LHCN-M2 (cell line): ENCODE measurements at regions not wholly inside any gene's neighbourhood (a gene's known extent, or its start where the extent isn't known, plus 50 kb on each side); places are given as distances from the start of the nearest gene placed in this dataset.
"Not testable (repeated sequence)": the region's sequence is repeated elsewhere in the genome, so short reads cannot be mapped to it uniquely, and the experiment has no call there.

ENCODE experiments used
- DNase-seq: peaks from one replicate; pipeline ENCODE4 v3.0.0-alpha.2; 2012; ENCODE audit warnings: low read depth

DNA sequence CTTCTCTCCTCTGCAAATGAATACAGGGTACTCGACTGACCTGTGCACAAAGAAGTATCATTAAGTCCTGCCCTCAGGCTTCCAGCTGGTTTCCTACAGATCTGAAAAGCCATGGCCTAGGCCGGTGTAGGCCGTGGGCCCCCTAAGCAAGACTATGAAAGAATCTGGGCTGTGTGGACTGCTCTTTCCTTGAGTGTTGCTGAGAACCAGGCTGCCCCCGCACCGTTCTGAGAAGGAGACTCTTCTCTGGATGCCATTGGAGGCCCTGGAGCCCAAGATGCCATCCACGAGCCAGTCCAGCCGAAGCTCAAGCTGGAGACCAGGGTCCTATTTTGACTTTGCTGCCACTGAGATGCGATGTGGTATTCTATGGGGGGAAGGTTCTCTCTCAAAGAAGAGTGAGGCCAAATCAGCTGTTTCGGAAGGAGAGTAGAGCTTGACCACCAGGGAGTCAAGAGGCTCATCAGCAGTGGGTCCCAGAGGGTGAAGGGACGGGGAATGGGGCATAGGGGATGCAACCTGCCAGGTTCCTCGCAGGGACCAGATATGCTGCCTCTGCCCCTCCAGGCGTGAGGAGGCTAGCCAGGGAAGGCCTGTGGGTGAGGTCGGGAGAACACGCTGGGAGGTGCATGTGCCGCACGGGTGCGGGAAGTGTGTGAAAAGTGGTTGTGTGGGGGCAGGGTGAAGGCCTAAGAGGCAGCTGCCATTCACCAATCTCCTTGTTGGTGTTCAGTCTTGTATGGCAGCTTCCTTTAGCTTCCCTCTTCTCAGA, 96.4 kb upstream of the B3GAT1 start:
- no peak for DNase-seq

DNA sequence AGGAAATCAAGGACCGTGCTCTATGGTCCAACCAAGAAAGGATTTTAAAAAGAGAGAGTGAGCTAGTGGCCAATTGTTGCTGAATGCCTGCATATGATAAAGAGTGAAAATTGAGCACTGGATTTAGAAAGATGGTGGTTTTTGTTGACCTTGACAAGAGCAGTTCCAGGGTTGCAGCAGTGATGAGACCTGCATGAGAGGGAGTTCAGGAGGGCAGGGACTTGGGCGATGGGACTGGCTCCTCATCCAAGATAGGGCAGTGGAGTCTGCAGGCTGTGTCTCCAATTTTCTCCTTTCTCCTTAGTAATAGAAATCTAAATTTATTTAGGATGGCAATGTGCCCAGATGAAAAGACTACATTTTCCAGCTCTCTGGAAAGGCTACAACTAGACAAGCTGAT, 94.0 kb upstream of the B3GAT1 start:
- DNase-seq: no peak

DNA sequence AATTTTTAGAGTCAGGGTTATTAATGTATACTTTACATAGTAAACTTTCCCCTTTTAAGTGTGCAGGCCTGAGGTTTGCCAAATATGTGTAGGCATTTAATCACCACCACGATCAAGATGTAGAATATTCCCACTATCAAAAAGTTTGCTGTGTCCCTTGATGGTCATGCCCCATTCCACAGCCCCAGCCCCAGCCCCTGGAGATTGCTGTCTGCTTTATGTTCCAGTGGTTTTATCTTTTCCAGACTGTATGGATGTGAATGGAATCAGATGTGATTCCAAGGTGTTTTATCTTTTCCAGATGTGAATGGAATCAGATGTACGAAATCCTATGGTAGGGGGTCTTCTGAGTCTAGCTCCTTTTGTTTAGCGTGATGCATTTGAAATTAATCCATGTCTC, 93.1 kb upstream of the B3GAT1 start:
- no peak for DNase-seq

DNA sequence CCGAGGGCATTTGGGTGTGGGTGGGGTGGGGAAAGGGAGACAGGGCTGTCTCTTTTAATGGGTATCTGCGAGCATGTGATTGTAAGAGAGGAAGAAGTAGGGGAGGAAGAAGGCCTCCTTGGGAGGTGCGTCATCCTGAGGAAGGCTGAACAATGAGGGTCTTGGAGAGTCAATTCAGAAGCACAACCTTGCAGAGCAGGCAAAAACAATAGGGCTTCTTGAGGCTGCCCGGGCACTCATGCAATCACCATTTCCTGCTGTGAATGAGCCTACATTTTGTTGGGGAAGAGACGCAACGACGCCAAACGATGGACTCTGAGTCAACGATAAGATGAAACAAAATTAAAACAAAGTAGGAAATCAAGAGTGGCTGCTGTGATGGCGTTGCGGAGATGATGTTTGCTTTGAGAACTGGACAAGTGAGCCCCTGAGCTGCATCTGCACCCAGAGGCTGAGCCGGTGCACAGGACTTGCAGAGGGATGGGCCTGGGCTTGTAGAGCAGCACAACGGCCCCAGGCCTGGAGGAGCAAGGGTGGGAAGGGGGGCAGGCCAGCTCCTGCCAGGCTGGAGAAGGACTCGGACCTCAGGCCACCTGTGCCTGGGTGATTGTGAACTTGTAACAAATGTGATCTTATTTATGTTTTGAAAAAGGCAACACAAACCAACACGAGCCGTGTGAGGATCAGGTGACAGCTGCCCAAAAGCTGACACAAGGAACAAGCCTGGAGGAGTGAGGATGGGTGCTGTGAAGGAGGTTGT, 92.3 kb upstream of the B3GAT1 start:
- DNase-seq: no peak

DNA sequence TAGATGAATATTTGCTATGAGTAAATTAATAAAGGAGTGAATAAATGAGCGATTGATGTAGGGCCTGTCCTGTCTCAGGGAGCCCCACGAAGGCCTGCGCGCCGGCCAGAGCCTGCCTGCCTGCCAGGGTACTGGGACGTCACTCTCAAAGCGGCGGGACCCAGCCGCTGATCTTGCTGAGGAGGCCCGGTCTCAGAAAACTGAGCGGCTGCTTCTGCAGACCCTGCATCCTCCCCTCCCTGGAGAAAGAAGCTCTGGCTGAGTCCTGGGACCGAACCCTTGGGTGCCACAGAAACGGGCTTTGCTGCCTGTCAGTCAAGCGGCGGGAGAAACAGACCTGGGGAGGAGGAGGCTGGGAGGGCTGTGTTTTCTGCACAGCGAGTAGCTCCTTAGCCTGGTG, 91.6 kb upstream of the B3GAT1 start:
- DNase-seq: no peak

DNA sequence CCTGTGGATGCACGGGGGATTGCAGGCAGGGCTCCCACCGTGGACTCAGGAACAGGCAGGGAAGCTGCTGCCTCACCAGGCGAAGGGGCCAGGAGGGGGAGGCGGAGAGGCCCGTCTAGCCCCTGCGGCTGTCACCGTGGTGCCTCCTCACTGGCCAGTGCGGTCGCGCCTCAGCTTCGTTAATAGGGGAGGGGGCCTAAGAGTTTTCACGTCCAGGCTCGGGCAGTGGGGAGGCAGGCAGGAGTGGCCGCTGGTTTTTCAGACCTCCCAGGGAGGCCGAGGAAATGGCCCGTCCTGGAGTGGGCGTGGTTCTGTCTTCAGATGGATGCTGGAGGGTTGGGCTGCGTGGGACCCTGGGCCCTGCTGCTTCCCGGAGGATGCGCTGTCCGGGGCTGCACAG, 91.1 kb upstream of the B3GAT1 start:
- DNase-seq: no peak

DNA sequence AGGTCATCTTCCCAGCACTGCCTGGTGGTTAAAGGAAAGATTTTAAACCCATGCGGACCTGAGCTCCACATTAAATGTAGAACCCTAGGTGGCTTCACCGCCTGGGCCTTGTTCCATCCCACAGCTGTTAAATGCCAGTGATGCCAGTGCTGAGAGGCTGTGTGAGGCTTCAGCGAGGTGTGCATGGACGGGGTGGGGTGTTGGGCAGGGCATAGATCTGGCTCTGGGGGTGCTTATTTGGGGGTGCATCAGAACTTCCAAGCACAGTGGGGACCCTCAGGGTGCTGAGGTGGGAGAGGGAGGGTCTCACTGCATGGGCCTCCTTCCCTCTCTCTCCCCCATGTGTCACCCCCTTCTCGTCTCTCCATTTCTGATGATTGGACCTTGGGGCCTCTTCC, 90.1 kb upstream of the B3GAT1 start:
- DNase-seq: no peak

DNA sequence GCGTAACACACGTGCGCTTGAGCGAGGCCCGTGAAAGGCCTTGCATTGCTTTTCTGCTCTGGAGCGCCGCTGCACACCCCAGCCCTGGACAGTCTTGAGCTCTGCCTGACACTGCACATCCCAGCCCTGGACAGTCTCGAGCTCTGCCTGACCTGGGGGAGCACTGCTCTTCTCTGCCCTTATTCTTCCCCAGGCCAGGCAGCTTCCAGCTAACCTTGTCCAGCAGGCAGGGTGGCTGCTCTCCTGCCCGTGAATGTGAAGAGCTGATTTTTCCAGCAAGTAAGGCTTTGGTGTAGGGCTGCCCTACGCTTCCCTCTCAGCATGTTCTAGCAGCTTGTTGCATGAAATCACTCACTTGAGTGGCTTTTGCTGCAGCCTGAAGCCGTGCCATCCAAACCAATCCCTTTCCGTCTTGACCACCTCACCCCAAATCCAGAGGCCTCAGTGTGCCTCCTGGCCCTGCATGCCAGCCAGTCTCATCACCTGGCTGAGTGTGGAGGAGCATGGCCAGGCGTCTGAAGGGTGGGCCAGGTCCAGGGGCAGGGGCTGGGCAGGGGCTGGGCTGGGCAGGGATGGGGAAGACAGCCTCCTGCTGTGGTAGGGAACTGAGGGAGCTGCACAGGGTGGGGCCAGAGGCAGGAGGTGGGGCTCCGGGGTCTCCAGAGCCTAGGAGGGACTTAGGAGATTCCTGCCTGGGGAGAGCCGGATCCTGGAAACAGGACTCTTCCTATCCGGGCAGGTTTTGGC, 89.5 kb upstream of the B3GAT1 start:
- no peak for DNase-seq

DNA sequence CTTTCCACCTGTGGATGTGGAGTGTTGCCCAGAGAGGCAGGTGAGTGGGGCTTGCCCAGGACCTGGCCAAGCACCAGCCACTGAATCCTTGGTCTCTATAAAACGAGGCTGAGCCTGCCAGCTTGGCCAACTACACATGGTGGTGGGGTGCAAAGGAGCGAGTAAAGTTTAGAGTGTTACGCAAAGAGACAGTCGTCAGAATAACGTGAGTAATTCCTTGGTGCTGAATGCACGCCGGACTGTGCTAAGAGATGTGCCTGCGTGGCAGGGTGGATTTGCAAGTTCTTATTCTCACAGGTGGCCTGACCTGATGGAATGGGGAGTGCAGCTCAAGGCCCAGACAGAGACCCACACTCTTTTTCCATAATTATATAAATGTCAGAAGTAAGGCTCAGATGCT, 88.6 kb upstream of the B3GAT1 start:
- no peak for DNase-seq

DNA sequence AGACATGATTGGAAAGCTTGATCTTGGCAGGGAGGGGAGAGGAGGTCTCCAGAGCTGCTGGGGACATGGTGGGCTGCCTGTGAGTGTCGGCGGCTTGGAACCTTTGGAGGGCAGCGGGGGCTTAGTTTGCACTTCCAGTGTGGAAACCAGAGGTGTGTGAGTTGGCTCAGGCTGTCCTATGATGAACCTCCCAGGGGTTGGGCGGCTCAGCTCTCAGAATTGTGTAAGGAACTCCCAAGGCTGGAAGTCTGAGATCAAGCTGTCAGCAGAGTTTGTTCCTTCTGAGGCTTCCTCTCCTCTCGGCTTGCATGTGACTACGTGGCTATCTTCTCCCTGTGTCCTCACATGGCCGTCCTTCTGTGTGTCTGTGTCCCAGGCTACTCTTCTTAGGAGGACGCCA, 87.9 kb upstream of the B3GAT1 start:
- no peak for DNase-seq

DNA sequence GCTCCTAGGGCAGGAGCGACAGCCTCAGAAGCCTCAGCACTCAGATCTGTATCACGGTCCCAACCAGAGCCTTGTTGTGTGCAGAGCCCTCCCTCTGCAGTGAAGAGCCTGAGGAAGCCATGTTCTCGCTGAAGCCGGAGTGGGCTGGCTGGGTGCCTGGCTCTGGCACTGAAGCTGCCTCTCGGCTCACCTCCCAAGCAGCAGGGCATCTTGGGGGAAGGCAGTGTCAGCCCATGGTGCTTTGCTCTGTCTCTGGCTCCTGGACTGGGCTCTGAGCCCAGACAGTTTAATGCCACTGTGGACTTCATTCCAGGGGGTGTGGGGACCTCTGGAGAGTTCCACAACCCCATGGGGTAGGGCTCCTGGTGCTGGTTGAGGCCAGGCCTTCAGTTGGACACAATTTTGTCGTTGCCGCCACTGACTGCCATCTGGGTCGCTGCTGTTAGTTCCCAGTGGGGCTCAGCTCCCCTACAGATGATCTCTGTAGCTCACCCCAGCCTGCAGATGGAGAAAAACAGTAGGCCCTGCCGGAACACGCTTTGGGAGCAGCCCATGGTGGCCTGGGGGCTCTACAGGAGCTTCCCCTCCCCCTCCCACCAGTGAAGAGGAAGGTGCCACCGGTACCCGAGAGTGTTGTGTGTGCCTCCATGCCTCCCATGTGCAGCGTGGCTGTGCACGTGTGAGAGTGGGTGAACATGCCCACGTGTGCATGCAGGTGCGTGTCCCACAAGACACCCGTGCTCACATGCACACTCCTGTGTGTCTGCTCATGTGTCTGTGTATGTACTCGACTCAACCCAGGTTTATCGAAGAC, 86.5 kb upstream of the B3GAT1 start:
- no peak for DNase-seq

DNA sequence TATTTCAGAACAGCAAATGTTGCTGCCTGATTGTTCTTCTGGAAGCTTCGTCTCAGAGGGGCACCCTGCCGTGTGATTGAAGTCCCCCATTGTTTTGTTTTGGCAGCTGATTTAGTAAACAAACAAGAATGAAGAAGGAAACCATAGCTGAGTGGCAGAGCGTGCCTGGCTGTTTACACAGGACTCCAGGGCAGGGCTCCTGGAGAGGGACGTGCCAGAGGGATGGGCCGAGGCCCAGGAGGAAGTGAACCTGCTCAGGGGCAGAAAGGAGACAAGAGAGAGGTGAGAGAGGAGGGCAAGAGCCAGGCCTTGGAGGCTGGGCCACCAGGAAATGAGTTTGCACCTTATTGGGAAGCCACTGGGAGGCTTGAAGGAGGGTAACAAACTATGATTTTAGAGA, 85.5 kb upstream of the B3GAT1 start:
- DNase-seq: no peak

DNA sequence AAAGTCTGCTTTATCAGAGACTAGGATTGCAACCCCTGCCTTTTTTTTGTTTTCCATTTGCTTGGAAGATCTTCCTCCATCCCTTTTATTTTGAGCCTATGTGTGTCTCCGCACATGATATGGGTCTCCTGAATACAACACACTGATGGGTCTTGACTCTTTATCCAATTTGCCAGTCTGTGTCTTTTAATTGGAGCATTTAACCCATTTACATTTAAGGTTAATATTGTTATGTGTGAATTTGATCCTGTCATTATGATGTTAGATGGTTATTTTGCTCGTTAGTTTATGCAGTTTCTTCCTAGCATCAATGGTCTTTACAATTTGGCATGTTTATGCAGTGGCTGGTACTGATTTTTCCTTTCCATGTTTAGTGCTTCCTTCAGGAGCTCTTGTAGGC, 84.0 kb upstream of the B3GAT1 start:
- DNase-seq: not testable (repeated sequence)

DNA sequence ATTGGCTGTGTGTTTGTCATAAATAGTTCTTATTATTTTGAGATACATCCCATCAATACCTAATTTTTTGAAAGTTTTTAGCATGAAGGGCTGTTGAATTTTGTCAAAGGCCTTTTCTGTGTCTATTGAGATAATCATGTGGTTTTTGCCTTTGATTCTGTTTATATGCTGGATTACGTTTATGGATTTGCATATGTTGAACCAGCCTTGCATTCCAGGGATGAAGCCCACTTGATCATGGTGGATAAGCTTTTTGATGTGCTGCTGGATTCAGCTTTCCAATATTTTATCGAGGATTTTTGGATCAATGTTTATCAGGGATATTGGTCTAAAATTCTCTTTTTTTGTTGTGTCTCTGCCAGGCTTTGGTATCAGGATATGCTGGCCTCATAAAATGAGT, 82.4 kb upstream of the B3GAT1 start:
- DNase-seq: not testable (repeated sequence)

DNA sequence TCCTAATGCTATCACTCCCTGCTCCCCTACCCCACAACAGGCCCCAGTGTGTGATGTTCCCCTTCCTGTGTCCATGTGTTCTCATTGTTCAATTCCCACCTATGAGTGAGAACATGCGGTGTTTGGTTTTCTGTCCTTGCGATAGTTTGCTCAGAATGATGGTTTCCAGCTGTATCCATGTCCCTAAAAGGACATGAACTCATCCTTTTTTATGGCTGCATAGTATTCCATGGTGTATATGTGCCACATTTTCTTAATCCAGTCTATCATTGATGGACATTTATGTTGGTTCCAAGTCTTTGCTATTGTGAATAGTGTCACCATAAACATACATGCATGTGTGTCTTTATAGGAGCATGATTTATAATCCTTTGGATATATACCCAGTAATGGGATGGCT, 80.4 kb upstream of the B3GAT1 start:
- not testable (repeated sequence) for DNase-seq

DNA sequence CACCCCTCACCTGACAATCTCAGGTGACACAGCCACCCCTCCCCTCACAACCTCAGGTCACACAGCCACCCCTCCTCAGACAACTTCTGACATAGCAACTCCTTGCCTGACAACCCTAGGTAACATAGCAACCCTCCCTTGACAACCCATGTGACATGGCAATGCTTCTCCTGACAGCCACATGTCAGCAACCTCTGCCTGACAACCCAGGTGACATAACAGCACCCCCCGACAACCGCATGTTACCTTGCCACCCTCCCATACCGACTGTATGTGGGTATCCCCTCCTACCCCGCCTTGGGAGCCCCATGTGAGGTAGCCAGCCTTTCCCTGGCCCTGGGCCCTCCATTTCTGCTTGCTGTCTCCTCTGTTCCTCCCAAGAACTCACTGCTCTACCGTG, 77.7 kb upstream of the B3GAT1 start:
- DNase-seq: no peak

DNA sequence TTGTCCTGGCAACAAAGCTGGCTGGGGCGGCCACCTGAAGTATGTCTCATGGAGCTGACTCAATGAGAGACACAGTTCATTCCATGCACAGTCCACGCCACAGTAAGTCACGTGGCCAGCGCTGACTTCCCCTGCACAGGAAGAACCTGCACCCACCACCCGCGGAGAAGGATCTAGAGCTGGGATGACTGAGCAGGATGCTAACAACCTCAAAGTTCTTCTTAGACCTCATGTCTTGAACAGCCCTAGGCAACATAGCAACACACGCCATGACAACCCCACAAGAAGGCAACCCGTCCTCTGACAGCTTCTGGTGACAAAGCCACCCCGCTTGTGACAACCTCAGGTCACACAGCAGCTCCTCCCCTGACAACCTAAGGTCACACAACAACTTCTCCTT, 76.9 kb upstream of the B3GAT1 start:
- no peak for DNase-seq

DNA sequence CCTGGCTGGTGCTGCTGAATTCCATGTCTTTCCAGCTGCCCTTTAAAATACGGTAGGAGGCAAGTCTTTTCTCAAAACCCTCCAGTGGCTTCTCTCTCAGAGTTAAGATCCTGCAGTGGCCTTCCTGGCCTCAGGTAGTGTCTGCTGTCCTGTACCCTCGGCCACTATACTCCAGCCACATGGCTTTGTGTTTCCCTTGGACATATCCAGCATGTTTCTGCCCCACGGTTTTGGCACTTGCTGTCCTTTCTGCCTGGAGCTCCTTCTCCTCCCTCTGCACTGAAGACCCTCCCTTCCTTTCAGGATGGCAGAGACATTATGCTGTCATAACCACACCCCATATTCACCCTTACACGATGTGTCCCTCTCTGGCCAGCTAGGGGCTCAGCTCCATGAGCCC, 76.5 kb upstream of the B3GAT1 start:
- no peak for DNase-seq

DNA sequence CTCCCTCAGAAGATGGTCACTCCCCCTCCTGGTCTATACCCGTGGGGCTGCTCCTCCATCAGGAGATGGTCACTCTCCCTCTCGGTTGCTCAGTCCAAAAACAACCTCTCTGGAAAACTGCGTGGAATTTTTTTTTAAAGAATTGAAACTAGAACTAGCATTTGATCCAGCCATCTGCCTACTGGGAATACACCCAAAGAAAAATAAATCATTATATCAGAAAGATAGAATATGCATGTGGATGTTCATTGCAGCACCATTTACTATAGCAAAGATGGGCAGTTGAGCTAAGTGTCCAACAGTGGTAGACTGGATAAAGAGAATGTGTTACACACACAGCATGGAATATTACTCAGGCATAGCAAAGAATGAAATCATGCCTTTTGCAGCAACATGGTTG, 75.7 kb upstream of the B3GAT1 start:
- no peak for DNase-seq

DNA sequence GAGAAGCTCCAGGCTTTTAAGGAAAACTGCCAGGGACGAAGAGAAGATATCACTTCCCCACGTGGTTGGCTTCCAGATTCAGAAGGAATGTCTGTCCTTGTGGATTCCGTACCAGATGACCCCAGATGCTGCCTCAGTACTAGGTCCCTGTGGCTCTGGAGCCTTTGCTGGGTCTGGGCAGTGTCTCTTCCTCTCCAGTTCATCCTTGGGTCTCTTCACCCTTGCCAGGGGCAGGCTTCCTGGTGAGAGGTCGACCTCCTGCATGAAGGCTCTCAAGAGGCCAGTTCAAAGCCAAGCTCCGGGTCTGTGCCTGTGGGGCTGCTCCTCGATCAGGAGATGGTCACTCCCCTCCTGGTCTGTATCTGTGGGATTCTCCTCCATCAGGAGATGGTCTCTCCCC, 74.7 kb upstream of the B3GAT1 start:
- DNase-seq: no peak

DNA sequence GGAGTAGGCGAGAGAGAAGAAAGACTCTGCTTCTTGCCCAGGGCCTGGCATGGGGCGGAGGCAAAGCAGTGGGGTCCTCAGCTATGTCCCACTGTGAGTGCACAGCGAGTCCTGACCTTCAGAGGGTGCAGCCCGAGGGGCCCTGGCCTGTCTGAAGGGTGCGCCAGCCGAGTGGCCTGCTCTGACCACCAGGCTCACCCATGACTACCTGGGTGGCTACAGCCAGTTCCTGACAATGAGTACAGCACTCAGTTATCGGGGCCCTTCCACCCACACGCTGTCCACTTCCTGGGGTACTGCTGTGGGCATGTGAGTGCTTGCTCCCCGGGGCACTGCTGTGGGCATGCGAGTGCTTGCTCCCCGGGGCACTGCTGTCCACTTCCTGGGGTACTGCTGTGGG, 74.1 kb upstream of the B3GAT1 start:
- DNase-seq: no peak

DNA sequence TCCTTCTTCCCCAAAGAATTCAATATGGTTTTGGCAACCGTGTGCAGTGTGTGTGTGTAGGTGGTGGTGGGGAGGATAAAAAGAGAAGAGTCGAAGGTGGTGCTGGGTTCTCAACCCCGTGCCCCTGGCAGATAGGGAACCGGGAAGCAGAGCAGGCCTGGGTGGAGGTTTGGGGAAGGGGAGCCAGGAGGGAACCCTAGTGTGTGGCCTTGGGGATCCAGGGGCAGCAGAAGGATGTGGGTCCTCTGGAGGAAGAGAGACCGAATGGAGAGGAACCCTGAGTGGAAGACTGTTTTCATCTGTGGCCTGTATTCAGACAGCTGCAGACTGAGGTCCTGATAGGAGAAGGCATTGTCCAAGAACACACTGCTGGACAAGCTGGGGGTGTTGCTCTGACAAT, 73.3 kb upstream of the B3GAT1 start:
- no peak for DNase-seq
